H1 (cell line): ENCODE measurements at regions not wholly inside any gene's neighbourhood (a gene's known extent, or its start where the extent isn't known, plus 50 kb on each side); places are given as distances from the start of the nearest gene placed in this dataset.

Experiments used
- ATF2 ChIP-seq: IDR thresholded peaks from 2 replicates; pipeline ENCODE4 v1.6.1; 2012; ENCODE audit warnings: low read length, inconsistent platforms
- CHD7 ChIP-seq: fragments of 300-600 bp; sonication (generic); IDR thresholded peaks from 2 replicates; pipeline ENCODE4 v1.7.1; 2012; ENCODE audit warnings: low read length, moderate library complexity, mild to moderate bottlenecking, inconsistent platforms; ENCODE audit not compliant: insufficient replicate concordance
- MAX ChIP-seq: IDR thresholded peaks from 2 replicates; pipeline ENCODE4 v1.6.1; 2012; ENCODE audit warnings: inconsistent platforms
- POU5F1 ChIP-seq: IDR thresholded peaks from 2 replicates; pipeline ENCODE4 v1.6.1; 2011; ENCODE audit warnings: low read depth, mild to moderate bottlenecking, low read length, moderate library complexity
- SP4 ChIP-seq: IDR thresholded peaks from 2 replicates; pipeline ENCODE4 v1.6.1; 2012; ENCODE audit warnings: low read length, inconsistent platforms

GRCh38 chr9:38478211-38478610 lies 54.0 kb upstream of the IGFBPL1 start (continued):
- no peak for TF ChIP-seq MAX
- no peak for TF ChIP-seq CHD7
- TF ChIP-seq POU5F1, result no peak
- no peak for TF ChIP-seq ATF2
- no peak for TF ChIP-seq SP4
- TF ChIP-seq, all 59 proteins: peak for 0
